ENCODE measurements at regions not wholly inside any gene's neighbourhood (a gene's known extent, or its start where the extent isn't known, plus 50 kb on each side); places are given as distances from the start of the nearest gene placed in this dataset.
"Not testable (repeated sequence)": the region's sequence is repeated elsewhere in the genome, so short reads cannot be mapped to it uniquely, and the experiment has no call there.

DNA sequence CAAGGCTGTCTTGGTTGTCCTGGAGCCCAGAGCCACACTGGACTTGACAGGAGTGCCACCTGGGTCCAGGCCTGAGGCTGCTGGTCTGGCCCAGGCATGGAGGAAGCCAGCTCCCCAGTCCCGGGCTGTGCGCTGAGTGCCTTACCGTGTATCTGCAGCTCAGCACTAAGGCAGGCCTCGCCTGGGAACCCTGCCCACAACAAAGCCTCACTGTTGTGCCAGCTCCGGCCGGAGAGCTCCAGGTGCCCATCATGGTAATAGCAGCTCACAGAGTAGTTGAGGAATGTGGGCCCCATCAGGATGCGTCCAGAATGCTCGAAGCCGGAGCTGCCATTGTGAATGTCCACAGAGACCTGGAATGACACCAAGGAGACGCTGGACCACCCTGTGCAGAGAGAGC is 72.2 kb downstream of the RMI2 start:
- no peaks in the 10 kb centered on the region for H3K9me3 ChIP-seq (ENCODE audit: low read depth, low read length, poor library complexity, severe bottlenecking)
- intact Hi-C loops (cut with micrococcal nuclease; ENCODE audit: unreplicated experiment) = no loop called here
- ChIA-PET POLR2A (ENCODE audit: low non-redundant PET) (no interaction called here), CTCF (no interaction called here)
- no peak overlapping the region for H3K27ac ChIP-seq (ENCODE audit: low read depth, low read length, poor library complexity, severe bottlenecking)
- no TSS peak for BruUV-seq (replicated peaks)
- H3K36me3 ChIP-seq (ENCODE audit: insufficient read depth, low read length, poor library complexity, severe bottlenecking) = no peaks in the 10 kb centered on the region
- H3K27me3 ChIP-seq (replicated peaks; ENCODE audit: insufficient read depth, low read depth, low read length, poor library complexity) = no peaks in the 10 kb centered on the region
- no peak for TF ChIP-seq EZH2 (IDR thresholded peaks at IDR 0.05; ENCODE audit: borderline replicate concordance, low read depth, low read length, poor library complexity, severe bottlenecking)
- TF ChIP-seq, protein P1, sequence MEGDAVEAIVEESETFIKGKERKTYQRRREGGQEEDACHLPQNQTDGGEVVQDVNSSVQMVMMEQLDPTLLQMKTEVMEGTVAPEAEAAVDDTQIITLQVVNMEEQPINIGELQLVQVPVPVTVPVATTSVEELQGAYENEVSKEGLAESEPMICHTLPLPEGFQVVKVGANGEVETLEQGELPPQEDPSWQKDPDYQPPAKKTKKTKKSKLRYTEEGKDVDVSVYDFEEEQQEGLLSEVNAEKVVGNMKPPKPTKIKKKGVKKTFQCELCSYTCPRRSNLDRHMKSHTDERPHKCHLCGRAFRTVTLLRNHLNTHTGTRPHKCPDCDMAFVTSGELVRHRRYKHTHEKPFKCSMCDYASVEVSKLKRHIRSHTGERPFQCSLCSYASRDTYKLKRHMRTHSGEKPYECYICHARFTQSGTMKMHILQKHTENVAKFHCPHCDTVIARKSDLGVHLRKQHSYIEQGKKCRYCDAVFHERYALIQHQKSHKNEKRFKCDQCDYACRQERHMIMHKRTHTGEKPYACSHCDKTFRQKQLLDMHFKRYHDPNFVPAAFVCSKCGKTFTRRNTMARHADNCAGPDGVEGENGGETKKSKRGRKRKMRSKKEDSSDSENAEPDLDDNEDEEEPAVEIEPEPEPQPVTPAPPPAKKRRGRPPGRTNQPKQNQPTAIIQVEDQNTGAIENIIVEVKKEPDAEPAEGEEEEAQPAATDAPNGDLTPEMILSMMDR (conservative IDR thresholded peaks at IDR 0.05; ENCODE audit: low read depth, low read length) = no peak
- DNase-seq (ENCODE audit: low spot score) = no peak
- no peaks in the 10 kb centered on the region for H3K4me1 ChIP-seq (ENCODE audit: insufficient read depth, low read length, poor library complexity, severe bottlenecking)
- no peak overlapping the region for H3K4me3 ChIP-seq (ENCODE audit: low read depth, low read length, poor library complexity, severe bottlenecking)

DNA sequence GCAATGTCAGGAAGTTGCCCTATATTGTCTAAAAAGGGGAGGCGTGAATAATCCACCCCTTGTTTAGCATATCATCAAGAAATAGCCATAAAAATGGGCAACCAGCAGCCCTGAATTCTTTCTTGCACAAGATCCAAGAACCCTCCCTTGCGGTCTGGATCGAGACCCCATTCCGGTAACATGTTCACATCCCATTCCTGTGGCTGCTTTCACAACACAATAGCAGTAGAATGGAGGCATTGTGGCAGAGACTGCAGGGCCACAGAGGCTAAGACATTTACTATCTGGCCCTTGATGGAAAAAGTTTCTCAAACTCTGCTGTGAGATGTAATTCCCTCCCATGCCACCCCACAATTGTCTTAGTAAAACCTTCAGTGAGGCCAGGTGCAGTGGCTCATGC is 73.2 kb downstream of the RMI2 start:
- Histone ChIP-seq H3K27ac (ENCODE audit: low read depth, low read length, poor library complexity, severe bottlenecking) (no peak overlapping the region), H3K9me3 (ENCODE audit: low read depth, low read length, poor library complexity, severe bottlenecking) (no peaks in the 10 kb centered on the region), H3K4me3 (ENCODE audit: low read depth, low read length, poor library complexity, severe bottlenecking) (no peak overlapping the region), H3K27me3 (replicated peaks; ENCODE audit: insufficient read depth, low read depth, low read length, poor library complexity) (no peaks in the 10 kb centered on the region), H3K4me1 (ENCODE audit: insufficient read depth, low read length, poor library complexity, severe bottlenecking) (no peaks in the 10 kb centered on the region), H3K36me3 (ENCODE audit: insufficient read depth, low read length, poor library complexity, severe bottlenecking) (no peaks in the 10 kb centered on the region)
- ChIA-PET CTCF (no interaction called here), POLR2A (ENCODE audit: low non-redundant PET) (no interaction called here)
- intact Hi-C loops (cut with micrococcal nuclease; ENCODE audit: unreplicated experiment) = no loop called here
- no peak for DNase-seq (ENCODE audit: low spot score)
- no TSS peak for BruUV-seq (replicated peaks)
- TF ChIP-seq EZH2 (IDR thresholded peaks at IDR 0.05; ENCODE audit: borderline replicate concordance, low read depth, low read length, poor library complexity, severe bottlenecking) = no peak

DNA sequence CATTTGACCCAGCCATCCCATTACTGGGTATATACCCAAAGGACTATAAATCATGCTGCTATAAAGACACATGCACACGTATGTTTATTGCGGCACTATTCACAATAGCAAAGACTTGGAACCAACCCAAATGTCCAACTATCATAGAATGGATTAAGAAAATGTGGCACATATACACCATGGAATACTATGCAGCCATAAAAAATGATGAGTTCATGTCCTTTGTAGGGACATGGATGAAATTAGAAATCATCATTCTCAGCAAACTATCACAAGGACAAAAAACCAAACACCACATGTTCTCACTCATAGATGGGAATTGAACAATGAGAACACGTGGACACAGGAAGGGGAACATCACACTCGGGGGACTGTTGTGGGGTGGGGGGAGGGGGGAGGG is 74.8 kb downstream of the RMI2 start:
- intact Hi-C loops (cut with micrococcal nuclease; ENCODE audit: unreplicated experiment); H3K4me1 ChIP-seq (ENCODE audit: insufficient read depth, low read length, poor library complexity, severe bottlenecking); H3K4me3 ChIP-seq (ENCODE audit: low read depth, low read length, poor library complexity, severe bottlenecking); BruUV-seq (replicated peaks); DNase-seq (ENCODE audit: low spot score); POLR2A ChIA-PET (ENCODE audit: low non-redundant PET); H3K27me3 ChIP-seq (replicated peaks; ENCODE audit: insufficient read depth, low read depth, low read length, poor library complexity); CTCF ChIA-PET; H3K9me3 ChIP-seq (ENCODE audit: low read depth, low read length, poor library complexity, severe bottlenecking); H3K36me3 ChIP-seq (ENCODE audit: insufficient read depth, low read length, poor library complexity, severe bottlenecking); H3K27ac ChIP-seq (ENCODE audit: low read depth, low read length, poor library complexity, severe bottlenecking): not testable (repeated sequence)

DNA sequence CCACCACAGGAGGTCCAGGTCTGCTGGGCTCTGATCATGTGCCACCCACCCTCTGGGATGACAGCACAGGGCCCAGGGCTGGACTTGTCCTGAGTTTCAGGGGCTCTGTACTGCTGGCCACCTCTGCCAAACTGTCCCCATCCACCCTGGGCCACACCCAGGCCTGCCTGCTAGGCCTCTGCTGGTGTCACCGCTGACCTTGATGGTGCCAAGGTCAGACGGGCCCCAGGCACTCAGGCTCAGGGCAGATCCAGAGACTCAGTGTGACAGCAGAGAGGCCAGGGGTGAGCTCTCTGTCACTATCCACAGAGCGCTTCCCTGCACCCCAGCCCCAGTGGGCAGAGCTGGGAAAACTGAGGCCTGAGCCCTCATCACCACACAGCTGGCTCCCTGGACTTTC is 75.6 kb downstream of the RMI2 start:
- TF ChIP-seq, protein P1 (conservative IDR thresholded peaks at IDR 0.05; ENCODE audit: low read depth, low read length) = no peak
- no peak for TF ChIP-seq EZH2 (IDR thresholded peaks at IDR 0.05; ENCODE audit: borderline replicate concordance, low read depth, low read length, poor library complexity, severe bottlenecking)
- DNase-seq (ENCODE audit: low spot score) = no peak
- ChIA-PET POLR2A (ENCODE audit: low non-redundant PET) (no interaction called here), CTCF (no interaction called here)
- no peak overlapping the region for H3K4me3 ChIP-seq (ENCODE audit: low read depth, low read length, poor library complexity, severe bottlenecking)
- no peak overlapping the region for H3K27ac ChIP-seq (ENCODE audit: low read depth, low read length, poor library complexity, severe bottlenecking)
- H3K36me3 ChIP-seq (ENCODE audit: insufficient read depth, low read length, poor library complexity, severe bottlenecking) = no peaks in the 10 kb centered on the region
- no peaks in the 10 kb centered on the region for H3K4me1 ChIP-seq (ENCODE audit: insufficient read depth, low read length, poor library complexity, severe bottlenecking)
- intact Hi-C loops (cut with micrococcal nuclease; ENCODE audit: unreplicated experiment) = no loop called here
- BruUV-seq (replicated peaks) = no TSS peak
- no peaks in the 10 kb centered on the region for H3K27me3 ChIP-seq (replicated peaks; ENCODE audit: insufficient read depth, low read depth, low read length, poor library complexity)
- H3K9me3 ChIP-seq (ENCODE audit: low read depth, low read length, poor library complexity, severe bottlenecking) = no peaks in the 10 kb centered on the region

All from A673 (cell line).